IMR-90 (cell line): ENCODE measurements at regions not wholly inside any gene's neighbourhood (a gene's known extent, or its start where the extent isn't known, plus 50 kb on each side); places are given as distances from the start of the nearest gene placed in this dataset.

Experiments
- ATAC-seq: fragments of 200-7000 bp; cut with Tn5 transposase; 2 replicates; pipeline ENCODE4 v1.9.1; 2020; ENCODE audit warnings: low read depth, mild to moderate bottlenecking, moderate library complexity
- BruUV-seq: library from RNA; stranded (reverse); fragments of 400-500 nt; replicated peaks from 2 replicates; lab custom pipeline; 2021; lab: Mats Ljungman, UMichigan
- CTCF ChIA-PET: fragments of 300-600 bp; formaldehyde crosslinking; extraction: SDS; loops from one replicate; lab custom pipeline; 2021; ENCODE audit warnings: antibody characterized with exemption; lab: Yijun Ruan, JAX
- POLR2A ChIA-PET: fragments of 300-600 bp; sonication (Branson Sonifier 250); formaldehyde crosslinking; loops from one replicate; lab custom pipeline; 2022; ENCODE audit warnings: antibody characterized with exemption; ENCODE audit not compliant: unreplicated experiment; lab: Charles Lee
- DNase-seq: peaks from one replicate; pipeline ENCODE4 v3.0.0; 2013
- H2AFZ ChIP-seq: replicated peaks from 2 replicates; pipeline ENCODE3; 2013; ENCODE audit warnings: low read length, mild to moderate bottlenecking; ENCODE audit not compliant: poor library complexity
- H2AK5ac ChIP-seq: 2 replicates; pipeline ENCODE4 v1.6.1; 2013; ENCODE audit warnings: low read depth, low read length, inconsistent platforms
- H2AK9ac ChIP-seq: replicated peaks from 2 replicates; pipeline ENCODE3; 2013; ENCODE audit warnings: mild to moderate bottlenecking, low read depth, low read length, moderate library complexity; ENCODE audit not compliant: poor library complexity
- H2BK120ac ChIP-seq: 2 replicates; pipeline ENCODE4 v1.6.1; 2013; ENCODE audit warnings: low read depth, low read length, inconsistent platforms
- H2BK15ac ChIP-seq: 3 replicates; pipeline ENCODE4 v1.6.1; 2013; ENCODE audit warnings: low read depth, low read length, inconsistent platforms
- H2BK20ac ChIP-seq: 2 replicates; pipeline ENCODE4 v1.6.1; 2013; ENCODE audit warnings: low read depth, mild to moderate bottlenecking, inconsistent platforms, low read length, moderate library complexity
- H2BK5ac ChIP-seq: 2 replicates; pipeline ENCODE4 v1.6.1; 2013; ENCODE audit warnings: mild to moderate bottlenecking, low read depth, low read length, inconsistent platforms; ENCODE audit not compliant: poor library complexity, severe bottlenecking
- H3K14ac ChIP-seq: replicated peaks from 2 replicates; pipeline ENCODE4 v1.6.1; 2013; ENCODE audit warnings: low read depth, low read length, inconsistent platforms
- H3K18ac ChIP-seq: 2 replicates; pipeline ENCODE4 v1.6.1; 2013; ENCODE audit warnings: low read depth, low read length, control low read depth
- H3K23ac ChIP-seq: 2 replicates; pipeline ENCODE4 v1.6.1; 2013; ENCODE audit warnings: low read depth, low read length, inconsistent platforms
- H3K27ac ChIP-seq: 2 replicates; pipeline ENCODE4 v1.5.1; 2013; ENCODE audit warnings: mild to moderate bottlenecking, control low read depth, low read length; ENCODE audit not compliant: insufficient read depth
- H3K27me3 ChIP-seq: 2 replicates; pipeline ENCODE4 v1.6.1; 2013; ENCODE audit warnings: low read length; ENCODE audit not compliant: control insufficient read depth, insufficient read depth
- H3K36me3 ChIP-seq: 2 replicates; pipeline ENCODE4 v1.6.1; 2013; ENCODE audit warnings: low read length, mixed read lengths; ENCODE audit not compliant: control insufficient read depth, insufficient read depth
- H3K4ac ChIP-seq: 2 replicates; pipeline ENCODE4 v1.6.1; 2013; ENCODE audit warnings: low read depth, low read length, inconsistent platforms
- H3K4me1 ChIP-seq: 2 replicates; pipeline ENCODE4 v1.6.1; 2013; ENCODE audit warnings: low read length, mixed read lengths; ENCODE audit not compliant: control insufficient read depth, insufficient read depth
- H3K4me2 ChIP-seq: 2 replicates; pipeline ENCODE4 v1.6.1; 2013; ENCODE audit warnings: low read depth, mild to moderate bottlenecking, control low read depth, low read length, moderate library complexity
- H3K4me3 ChIP-seq: 2 replicates; pipeline ENCODE4 v1.5.1; 2013; ENCODE audit warnings: low read depth, mild to moderate bottlenecking, control low read depth, low read length, moderate library complexity; ENCODE audit not compliant: insufficient read depth
- H3K56ac ChIP-seq: 2 replicates; pipeline ENCODE4 v1.6.1; 2013; ENCODE audit warnings: low read length, inconsistent platforms; ENCODE audit not compliant: insufficient read depth; ENCODE audit errors: extremely low read depth
- H3K79me1 ChIP-seq, 2 experiments: 2 replicates each; pipeline ENCODE4 v1.6.1; 2013; ENCODE audit warnings: low read length in 2 of 2, inconsistent platforms in 1 of 2, low read depth in 1 of 2
- H3K9ac ChIP-seq: 2 replicates; pipeline ENCODE4 v1.6.1; 2013; ENCODE audit warnings: low read depth, low read length, control low read depth
- H3K9me1 ChIP-seq: 2 replicates; pipeline ENCODE4 v1.6.1; 2013; ENCODE audit warnings: low read length, inconsistent platforms; ENCODE audit not compliant: insufficient read depth
- H3K9me3 ChIP-seq: 2 replicates; pipeline ENCODE4 v1.6.1; 2013; ENCODE audit warnings: low read length; ENCODE audit not compliant: control insufficient read depth, insufficient read depth
- H4K20me1 ChIP-seq: 2 replicates; pipeline ENCODE4 v1.6.1; 2013; ENCODE audit warnings: low read length, inconsistent platforms; ENCODE audit not compliant: insufficient read depth
- H4K5ac ChIP-seq: 2 replicates; pipeline ENCODE4 v1.6.1; 2013; ENCODE audit warnings: mild to moderate bottlenecking, low read depth, low read length, control low read depth
- H4K8ac ChIP-seq, 2 experiments: 2 replicates each; pipeline ENCODE4 v1.6.1; 2013; ENCODE audit warnings: low read depth in 2 of 2, low read length in 2 of 2, control low read depth in 1 of 2, inconsistent platforms in 1 of 2
- H4K91ac ChIP-seq: 2 replicates; pipeline ENCODE4 v1.6.1; 2013; ENCODE audit warnings: low read depth, low read length, inconsistent platforms; ENCODE audit not compliant: insufficient read depth
- CEBPB ChIP-seq: IDR thresholded peaks from 2 replicates; pipeline ENCODE4 v1.6.1; 2012; ENCODE audit warnings: low read depth, low read length, improper control_type of control experiment
- CHD1 ChIP-seq: IDR thresholded peaks from 2 replicates; pipeline ENCODE4 v1.6.1; 2012; ENCODE audit warnings: low read depth, low read length, improper control_type of control experiment
- MAFK ChIP-seq: IDR thresholded peaks from 2 replicates; pipeline ENCODE4 v1.6.1; 2012; ENCODE audit warnings: low read depth, low read length, improper control_type of control experiment
- NFE2L2 ChIP-seq: fragments of 150-350 bp; IDR thresholded peaks from 2 replicates; pipeline ENCODE4 v1.6.1; 2016; ENCODE audit warnings: low read depth, mild to moderate bottlenecking, low read length
- POLR2A ChIP-seq: IDR thresholded peaks from 2 replicates; pipeline ENCODE4 v1.6.1; 2012; ENCODE audit warnings: mild to moderate bottlenecking, low read depth, low read length
- SMC3 ChIP-seq: fragments of 150-350 bp; IDR thresholded peaks from 2 replicates; pipeline ENCODE4 v1.6.1; 2016; ENCODE audit warnings: low read depth, mild to moderate bottlenecking, antibody characterized with exemption, low read length, moderate library complexity
- WGBS, 2 experiments: methylation state at CpG; one replicate each; pipeline versions ENCODE4 v1.1.5 to v1.1.7; 2013; ENCODE audit warnings: missing lambda C conversion rate in 2 of 2; ENCODE audit not compliant: insufficient read length in 1 of 2; ENCODE audit errors: extremely low coverage in 2 of 2; 5-methylcytosine and 5-hydroxymethylcytosine counted together
- dilution Hi-C: fragments of 300-500 bp; cut with HindIII; formaldehyde crosslinking; loops from one replicate; pipeline ENCODE4 v1.14.3; 2018; ENCODE audit warnings: low sequenced_read_pairs; ENCODE audit not compliant: unreplicated experiment
- in situ Hi-C: fragments of 300-500 bp; cut with MboI; formaldehyde crosslinking; loops from 3 replicates; pipeline ENCODE4 v1.14.3; 2019; ENCODE audit warnings: low sequenced_read_pairs, inconsistent platforms, mixed read lengths
- intact Hi-C: fragments of 100-400 bp; cut with micrococcal nuclease; formaldehyde crosslinking; loops from 2 replicates; pipeline ENCODE4 v1.10.0; 2022

DNA sequence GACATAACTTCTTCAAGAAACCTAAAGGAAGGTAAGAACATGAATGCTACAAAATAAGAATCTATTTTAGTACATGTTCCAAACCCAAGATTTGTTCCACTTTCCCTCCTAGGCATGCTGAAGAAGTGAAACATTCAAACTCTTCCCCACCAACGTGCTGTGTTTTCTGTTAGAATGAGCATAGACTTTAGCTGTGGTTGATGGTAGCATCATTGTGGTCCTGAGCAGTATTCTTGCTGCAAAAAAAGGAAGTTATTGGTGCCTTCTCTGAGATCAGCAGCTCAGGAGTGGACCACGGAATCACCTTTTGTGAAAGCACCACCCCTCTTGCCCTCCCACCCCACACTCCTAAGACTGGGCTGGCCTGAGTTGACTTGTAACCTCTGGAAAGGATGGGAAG is 100.4 kb upstream of the POGK start:
- CTCF ChIA-PET, result no interaction called here
- Histone ChIP-seq H3K9me3 (peaks cover 3% of the 10 kb centered on the region), H4K5ac (no peak overlapping the region), H2BK120ac (no peak overlapping the region), H3K4ac (no peak overlapping the region), H3K4me1 (no peaks in the 10 kb centered on the region), H3K18ac (no peak overlapping the region), H3K23ac (no peak overlapping the region), H4K91ac (no peak overlapping the region), H3K4me3 (no peak overlapping the region), H4K20me1 (no peaks in the 10 kb centered on the region), H2BK15ac (no peak overlapping the region), H3K27ac (no peak overlapping the region), H3K56ac (no peak overlapping the region), H2AFZ (no peak overlapping the region), H3K9me1 (no peaks in the 10 kb centered on the region), H3K9ac (no peak overlapping the region), H2AK5ac (no peak overlapping the region), H3K4me2 (no peak overlapping the region), H3K27me3 (no peaks in the 10 kb centered on the region), H3K36me3 (no peaks in the 10 kb centered on the region), H4K8ac (no peak overlapping the region), H2BK5ac (no peak overlapping the region), H2AK9ac (no peak overlapping the region), H3K79me1 (no peaks in the 10 kb centered on the region), H3K14ac (no peak overlapping the region), H2BK20ac (no peak overlapping the region)
- ATAC-seq, result no peak
- no CpG with 5 or more reads among the region's 2 CpGs for WGBS, 2 experiments
- dilution Hi-C loops, result no loop called here
- POLR2A ChIA-PET, result no interaction called here
- intact Hi-C loops, result no loop called here
- TF ChIP-seq CHD1, result no peak
- no peak for TF ChIP-seq MAFK
- TF ChIP-seq POLR2A, result no peak
- TF ChIP-seq CEBPB, result no peak
- no peak for TF ChIP-seq NFE2L2
- no peak for TF ChIP-seq SMC3
- DNase-seq, result no peak
- in situ Hi-C loops, result no loop called here
- no TSS peak for BruUV-seq
